ENCODE measurements at regions not wholly inside any gene's neighbourhood (a gene's known extent, or its start where the extent isn't known, plus 50 kb on each side); places are given as distances from the start of the nearest gene placed in this dataset.

GRCh38 chr15:95662638-95663037 is 667.9 kb upstream of the NR2F2 start:
- TF ChIP-seq CTCF (IDR thresholded peaks at IDR 0.05; ENCODE audit: low read length) (no peak), EZH2 (IDR thresholded peaks at IDR 0.05; ENCODE audit: borderline replicate concordance, low read length) (no peak)
